ENCODE measurements at regions not wholly inside any gene's neighbourhood (a gene's known extent, or its start where the extent isn't known, plus 50 kb on each side); places are given as distances from the start of the nearest gene placed in this dataset.
A peak's percentile ranks its signal among the peaks of the same experiment; 100 is the strongest.

GRCh38 chrX:22730542-22730941 lies 269.2 kb upstream of the DDX53 start:
- TF ChIP-seq, protein P1, sequence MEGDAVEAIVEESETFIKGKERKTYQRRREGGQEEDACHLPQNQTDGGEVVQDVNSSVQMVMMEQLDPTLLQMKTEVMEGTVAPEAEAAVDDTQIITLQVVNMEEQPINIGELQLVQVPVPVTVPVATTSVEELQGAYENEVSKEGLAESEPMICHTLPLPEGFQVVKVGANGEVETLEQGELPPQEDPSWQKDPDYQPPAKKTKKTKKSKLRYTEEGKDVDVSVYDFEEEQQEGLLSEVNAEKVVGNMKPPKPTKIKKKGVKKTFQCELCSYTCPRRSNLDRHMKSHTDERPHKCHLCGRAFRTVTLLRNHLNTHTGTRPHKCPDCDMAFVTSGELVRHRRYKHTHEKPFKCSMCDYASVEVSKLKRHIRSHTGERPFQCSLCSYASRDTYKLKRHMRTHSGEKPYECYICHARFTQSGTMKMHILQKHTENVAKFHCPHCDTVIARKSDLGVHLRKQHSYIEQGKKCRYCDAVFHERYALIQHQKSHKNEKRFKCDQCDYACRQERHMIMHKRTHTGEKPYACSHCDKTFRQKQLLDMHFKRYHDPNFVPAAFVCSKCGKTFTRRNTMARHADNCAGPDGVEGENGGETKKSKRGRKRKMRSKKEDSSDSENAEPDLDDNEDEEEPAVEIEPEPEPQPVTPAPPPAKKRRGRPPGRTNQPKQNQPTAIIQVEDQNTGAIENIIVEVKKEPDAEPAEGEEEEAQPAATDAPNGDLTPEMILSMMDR (IDR thresholded peaks at IDR 0.05; ENCODE audit: low read depth, low read length, missing control alignments) = no peak
- no peak for DNase-seq (ENCODE audit: extremely low read depth, low read depth)
- H3K4me3 ChIP-seq (replicated peaks; ENCODE audit: low read depth, low read length) = no peak overlapping the region

- no peak overlapping the region for H3K4me3 ChIP-seq (replicated peaks; ENCODE audit: low read depth, low read length)
- TF ChIP-seq, protein P1 (IDR thresholded peaks at IDR 0.05; ENCODE audit: low read depth, low read length, missing control alignments) = no peak
- no peak for DNase-seq (ENCODE audit: extremely low read depth, low read depth)
Observed at GRCh38 chrX:22737541-22737940, 262.2 kb upstream of the DDX53 start.

DNA sequence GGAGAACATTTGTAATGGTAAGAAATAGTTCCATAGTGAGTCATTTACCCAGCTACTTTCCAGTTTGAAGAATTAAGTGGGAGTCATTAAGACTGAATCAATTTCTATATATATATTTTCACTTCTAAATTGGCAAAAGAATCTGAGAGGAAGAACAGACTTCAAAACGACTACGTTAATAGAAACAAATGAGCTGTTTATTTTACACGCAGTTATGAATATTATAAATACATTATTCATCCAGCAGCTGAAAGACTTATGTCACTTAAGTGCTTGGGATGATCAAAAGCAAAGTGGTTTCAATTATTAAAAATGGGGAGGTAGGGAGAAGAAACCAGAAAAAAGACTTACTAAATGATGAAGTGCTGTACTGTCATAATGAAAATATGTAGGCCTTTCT lies 260.5 kb upstream of the DDX53 start:
- no peak overlapping the region for H3K4me3 ChIP-seq (replicated peaks; ENCODE audit: low read depth, low read length)
- TF ChIP-seq, protein P1 (IDR thresholded peaks at IDR 0.05; ENCODE audit: low read depth, low read length, missing control alignments) = no peak
- no peak for DNase-seq (ENCODE audit: extremely low read depth, low read depth)

GRCh38 chrX:22740836-22741235 lies 258.9 kb upstream of the DDX53 start:
- no peak overlapping the region for H3K4me3 ChIP-seq (replicated peaks; ENCODE audit: low read depth, low read length)
- DNase-seq (ENCODE audit: extremely low read depth, low read depth) = no peak
- TF ChIP-seq, protein P1 (IDR thresholded peaks at IDR 0.05; ENCODE audit: low read depth, low read length, missing control alignments) = no peak

DNA sequence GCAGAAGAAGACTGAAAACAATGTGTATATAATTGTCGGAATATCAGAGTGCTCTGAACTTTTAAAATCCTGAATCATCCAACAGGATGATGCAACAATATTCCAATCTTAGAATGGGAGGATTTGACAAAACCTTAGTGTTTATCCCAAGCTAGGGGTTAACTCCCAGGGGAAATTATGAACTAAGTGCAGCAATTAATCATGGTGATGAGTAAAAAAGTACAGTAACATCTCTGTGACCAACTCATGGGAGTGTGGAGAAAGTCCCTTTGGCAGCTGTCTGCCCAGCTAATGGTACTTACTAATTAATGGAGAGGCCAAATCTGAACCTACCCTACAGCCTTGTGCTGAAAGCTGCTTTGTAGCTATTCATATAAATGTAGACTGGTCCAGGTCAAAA lies 257.6 kb upstream of the DDX53 start:
- peak; percentile 10 for DNase-seq (ENCODE audit: extremely low read depth, low read depth)
- no peak overlapping the region for H3K4me3 ChIP-seq (replicated peaks; ENCODE audit: low read depth, low read length)
- TF ChIP-seq, protein P1 (IDR thresholded peaks at IDR 0.05; ENCODE audit: low read depth, low read length, missing control alignments) = no peak

DNA sequence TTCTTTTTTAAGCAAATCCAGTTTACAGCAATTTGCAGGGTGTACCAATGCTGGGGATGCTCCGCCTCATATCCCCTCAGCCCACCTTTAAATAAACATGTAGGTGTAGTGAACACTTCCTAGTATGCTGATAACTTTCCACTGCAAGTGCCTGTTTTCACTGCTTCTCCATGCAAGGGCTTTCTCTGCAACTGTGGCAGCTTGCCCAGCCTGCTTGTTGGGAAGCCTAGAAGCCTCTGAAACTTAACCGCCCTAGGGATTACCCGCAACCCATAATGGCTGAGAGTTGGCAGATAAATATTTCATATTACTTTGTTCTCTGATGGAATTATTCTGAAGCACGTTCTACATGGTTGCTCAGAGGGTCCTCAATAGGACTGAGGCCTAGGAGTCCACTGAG lies 253.7 kb upstream of the DDX53 start:
- TF ChIP-seq, protein P1 (IDR thresholded peaks at IDR 0.05; ENCODE audit: low read depth, low read length, missing control alignments) = no peak
- H3K4me3 ChIP-seq (replicated peaks; ENCODE audit: low read depth, low read length) = no peak overlapping the region
- no peak for DNase-seq (ENCODE audit: extremely low read depth, low read depth)

Measured in HFF-Myc (cell line).